ENCODE measurements at regions not wholly inside any gene's neighbourhood (a gene's known extent, or its start where the extent isn't known, plus 50 kb on each side); places are given as distances from the start of the nearest gene placed in this dataset.
"Not testable (repeated sequence)": the region's sequence is repeated elsewhere in the genome, so short reads cannot be mapped to it uniquely, and the experiment has no call there.

DNA sequence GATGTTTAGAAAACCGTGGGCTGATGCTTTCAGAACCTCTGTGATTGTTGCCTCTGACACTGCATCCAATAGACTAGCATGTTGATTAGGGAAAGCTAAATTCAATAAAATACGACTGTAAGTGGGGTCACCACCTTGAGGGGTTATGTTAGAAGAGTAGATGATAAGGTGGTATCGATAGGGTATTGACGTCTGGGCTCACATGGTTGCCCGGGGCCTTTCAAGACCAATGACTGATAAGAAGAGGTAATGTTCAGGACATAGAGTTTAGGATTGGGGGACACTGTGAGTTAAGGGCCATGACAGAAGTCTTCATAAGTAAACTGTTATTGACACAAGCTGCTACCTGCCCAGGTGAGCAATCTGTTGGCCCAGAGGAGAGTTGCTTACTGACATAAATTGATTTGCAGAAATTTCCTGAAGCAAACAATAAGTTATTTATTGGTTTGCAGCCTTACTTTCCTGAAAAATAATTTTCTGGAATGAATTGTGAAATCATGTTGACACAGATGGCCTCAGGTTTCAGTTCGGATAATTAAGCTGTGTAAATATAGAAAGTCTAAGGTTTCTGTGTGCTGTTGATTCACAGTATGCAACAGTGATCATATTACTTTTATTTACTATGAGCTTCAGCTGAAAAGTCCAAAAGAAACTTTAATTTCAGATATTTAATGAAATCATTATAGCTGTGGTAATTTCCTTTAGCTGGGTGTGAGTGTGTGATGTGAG, 289.9 kb upstream of the PRSS16 start:
- DNase-seq: peak; percentile 0

DNA sequence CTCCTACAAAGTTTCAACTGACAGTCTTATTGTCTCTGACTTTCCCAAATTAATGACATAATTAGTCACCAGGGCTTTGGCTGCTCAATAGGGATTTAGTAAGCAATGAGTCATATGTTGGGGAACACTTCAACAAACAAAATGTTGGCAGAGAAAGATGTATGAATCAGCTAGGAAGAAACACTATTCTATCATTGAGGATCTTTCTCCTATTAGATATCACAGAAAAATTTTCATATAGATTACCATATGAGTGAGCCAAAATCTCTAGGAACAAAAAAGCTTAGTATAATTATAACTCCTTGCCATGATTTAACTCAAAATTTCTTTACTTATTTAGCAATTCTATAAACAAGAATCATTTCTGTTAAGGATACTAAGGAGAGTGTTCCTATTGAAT, 286.3 kb upstream of the PRSS16 start:
- DNase-seq: not testable (repeated sequence)

DNA sequence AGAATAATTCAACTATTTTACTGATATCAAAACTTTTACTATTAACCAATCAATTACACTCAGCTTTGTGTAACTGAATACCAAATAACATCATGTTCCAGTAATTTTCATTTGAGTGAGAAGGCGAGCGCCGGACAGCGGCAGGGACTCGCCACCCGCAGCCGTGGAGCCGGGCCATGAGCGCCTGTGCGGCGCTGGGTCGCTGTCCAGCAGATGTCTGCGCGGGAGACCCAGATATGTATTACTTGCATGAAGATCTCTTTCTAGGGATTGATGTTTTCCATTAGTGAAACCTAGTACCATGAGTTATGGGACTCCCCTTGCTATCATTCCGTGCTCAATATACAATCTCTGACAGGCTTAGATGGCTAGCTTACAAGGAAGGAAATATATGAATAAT, 245.1 kb upstream of the PRSS16 start:
- no peak for DNase-seq

DNA sequence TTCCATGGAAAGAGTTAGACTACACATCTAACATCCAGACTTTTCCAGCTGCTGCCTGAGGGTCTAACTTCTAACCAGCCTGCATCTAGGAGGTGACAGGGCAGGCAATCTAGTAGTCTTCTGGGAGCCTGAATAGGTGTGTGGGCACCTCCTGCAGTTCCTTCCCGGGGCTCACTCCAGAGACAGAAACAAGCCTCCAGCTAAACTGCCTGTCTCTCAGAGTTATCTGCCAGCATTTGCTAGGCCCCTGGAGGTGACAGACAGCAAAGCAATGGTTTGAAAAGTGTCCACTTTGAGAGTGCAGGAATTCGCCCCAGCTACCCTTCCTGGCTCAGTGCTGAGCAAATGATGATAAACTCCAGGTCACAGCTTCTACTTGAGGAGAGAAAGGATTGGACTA, 240.5 kb upstream of the PRSS16 start:
- no peak for DNase-seq

DNA sequence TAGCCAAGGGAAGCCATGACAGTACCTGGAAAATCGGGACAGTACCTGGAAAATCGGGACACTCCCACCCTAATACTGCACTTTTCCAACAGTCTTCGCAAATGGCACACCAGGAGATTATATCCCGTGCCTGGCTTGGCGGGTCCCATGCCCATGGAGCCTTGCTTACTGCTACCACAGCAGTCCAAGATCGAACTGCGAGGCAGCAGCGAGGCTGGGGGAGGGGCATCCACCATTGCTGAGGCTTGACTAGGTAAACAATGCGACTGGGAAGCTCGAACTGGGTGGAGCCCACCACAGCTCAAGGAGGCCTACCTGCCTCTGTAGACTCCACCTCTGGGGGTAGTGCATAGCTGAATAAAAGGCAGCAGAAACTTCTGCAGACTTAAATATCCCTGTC, 238.9 kb upstream of the PRSS16 start:
- DNase-seq: not testable (repeated sequence)

DNA sequence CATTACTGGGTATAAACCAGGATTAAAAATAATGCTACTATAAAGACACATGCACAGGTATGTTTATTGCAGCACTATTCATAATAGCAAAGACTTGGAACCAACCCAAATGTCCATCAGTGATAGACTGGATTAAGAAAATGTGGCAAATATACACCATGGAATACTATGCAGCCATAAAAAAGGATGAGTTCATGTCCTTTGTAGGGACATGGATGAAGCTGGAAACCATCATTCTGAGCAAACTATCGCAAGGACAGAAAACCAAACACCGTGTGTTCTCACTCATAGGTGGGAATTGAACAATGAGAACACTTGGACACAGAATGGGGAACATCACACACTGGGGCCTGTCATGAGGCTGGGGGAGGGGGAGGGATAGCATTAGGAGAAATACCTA, 233.4 kb upstream of the PRSS16 start:
- DNase-seq: not testable (repeated sequence)

DNA sequence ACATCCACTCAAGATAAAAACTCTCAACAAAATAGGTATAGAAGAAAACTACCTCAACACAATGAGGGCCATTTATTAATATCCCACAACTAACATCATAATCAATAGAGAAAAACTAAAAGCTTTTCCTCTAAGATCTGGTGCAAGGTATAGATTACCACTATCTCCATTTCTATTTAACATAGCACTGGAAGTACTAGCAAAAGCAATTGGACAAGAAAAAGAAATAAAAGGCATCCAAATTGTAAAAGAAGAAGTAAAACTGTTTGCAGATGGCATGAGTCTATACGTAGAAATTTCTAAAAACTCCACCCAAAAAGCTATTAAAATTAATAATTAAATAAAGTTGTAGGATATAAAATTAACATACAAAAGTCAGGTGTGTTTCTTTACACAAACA, 230.8 kb upstream of the PRSS16 start:
- no peak for DNase-seq

DNA sequence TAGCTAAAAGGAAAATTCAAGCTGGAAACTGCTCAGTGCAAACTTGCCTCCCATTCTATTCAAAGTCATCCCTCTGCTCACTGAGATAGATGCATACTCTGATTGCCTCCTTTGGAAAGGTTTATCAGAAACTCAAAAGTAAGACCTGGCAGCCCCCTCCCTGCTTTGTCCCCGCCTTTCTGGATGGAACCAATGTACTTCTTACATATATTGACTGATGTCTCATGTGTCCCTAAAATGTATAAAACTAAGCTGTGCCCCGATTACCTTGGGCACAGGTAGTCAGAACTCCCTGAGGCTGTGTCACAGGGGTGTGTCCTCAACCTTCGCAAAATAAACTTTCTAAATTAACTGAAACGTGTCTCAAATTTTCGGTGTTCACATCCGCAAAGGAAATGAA, 229.1 kb upstream of the PRSS16 start:
- not testable (repeated sequence) for DNase-seq

DNA sequence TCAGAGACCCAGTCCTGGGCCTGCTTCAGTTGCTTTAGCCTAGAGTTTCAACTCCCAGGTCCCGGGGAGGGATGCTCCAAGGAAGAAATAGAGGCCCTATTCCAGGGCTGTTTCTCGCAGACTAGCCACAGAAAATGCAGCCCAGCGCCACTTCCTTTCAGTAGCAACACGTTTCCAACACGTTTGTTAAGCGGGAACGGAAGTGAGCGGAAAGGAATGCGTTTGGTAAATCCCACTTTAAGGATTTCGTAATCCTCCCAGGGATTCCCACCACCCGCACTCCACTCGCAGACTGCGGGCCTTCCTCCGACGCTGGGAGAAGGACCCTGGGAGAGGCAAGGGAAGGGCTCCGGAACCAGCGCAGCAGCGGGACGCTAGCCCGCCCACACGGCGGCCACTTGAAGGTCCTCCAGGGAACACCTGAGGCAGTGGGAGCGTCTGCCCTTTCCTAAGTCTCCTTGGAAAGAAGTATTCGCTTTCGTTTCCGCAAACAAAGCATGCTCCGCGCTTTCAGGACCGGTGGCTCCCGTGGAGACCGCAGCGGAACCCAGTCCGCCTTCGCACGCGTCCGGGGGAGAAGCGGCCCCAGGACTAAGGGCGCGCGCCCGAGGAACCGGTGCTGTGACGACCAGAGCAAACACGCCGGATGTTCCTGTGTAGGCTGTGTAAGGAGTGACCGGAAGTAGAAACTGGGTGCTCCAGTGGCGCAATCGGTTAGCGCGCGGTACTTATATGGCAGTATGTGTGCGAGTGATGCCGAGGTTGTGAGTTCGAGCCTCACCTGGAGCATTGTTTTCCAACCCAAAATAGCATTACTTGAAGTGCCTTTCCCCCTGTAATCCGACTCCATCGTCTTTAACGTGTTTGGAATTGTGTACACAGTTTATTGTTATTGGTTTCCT, 227.6 kb upstream of the PRSS16 start:
- peak; percentile 39 for DNase-seq

DNA sequence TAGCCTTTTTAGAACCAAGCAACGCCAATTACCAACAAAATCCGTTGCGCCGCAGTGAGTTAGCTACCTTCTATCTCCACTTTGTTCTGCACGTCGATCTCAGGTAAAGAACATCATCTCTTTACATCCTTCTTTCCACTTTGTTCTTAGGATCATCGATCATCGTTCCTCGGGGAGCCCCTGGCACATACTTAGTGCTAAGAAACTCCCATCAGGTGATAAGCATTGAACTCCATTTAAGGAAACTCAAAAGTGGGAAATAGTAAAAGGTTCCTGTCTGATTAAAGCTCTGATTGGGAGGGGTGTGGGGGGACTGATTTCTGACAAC, 227.0 kb upstream of the PRSS16 start:
- DNase-seq: no peak

DNA sequence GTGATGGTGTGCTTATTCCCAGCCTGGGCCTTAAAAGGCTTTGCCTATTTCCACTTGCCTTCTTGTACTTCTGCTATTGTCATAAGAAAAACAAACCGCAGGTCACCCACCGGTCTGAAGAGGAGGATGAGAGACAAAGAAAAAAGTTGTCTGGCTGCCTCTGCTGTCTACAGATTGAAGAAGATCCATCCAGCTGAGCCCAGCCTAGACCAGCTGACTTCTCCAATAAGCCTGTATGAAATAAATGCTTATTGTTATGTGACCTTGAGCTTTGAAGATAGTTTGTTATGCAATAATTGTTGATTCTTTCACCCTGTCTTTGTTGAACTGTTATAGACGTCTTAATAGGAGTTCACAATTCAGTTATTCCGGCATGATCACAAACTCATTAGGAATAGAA, 223.8 kb upstream of the PRSS16 start:
- no peak for DNase-seq

DNA sequence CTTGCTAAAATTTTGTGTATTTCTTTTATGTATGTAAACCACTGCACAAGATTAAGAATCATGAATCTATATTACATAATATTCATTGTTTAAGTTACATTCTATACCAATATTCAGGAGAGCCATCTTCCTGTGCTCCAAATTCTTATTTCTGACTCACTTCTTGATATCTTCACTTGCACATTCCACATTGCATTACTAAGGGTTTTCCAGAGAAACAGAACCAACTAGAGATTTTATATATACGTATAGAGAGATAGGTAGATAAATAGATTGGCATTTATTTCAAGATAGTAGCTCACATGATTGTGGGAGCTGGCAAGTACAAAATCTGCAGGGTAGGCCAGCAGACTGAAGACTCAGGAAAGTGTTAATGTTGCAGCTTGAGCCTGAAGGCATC, 222.2 kb upstream of the PRSS16 start:
- DNase-seq: no peak

DNA sequence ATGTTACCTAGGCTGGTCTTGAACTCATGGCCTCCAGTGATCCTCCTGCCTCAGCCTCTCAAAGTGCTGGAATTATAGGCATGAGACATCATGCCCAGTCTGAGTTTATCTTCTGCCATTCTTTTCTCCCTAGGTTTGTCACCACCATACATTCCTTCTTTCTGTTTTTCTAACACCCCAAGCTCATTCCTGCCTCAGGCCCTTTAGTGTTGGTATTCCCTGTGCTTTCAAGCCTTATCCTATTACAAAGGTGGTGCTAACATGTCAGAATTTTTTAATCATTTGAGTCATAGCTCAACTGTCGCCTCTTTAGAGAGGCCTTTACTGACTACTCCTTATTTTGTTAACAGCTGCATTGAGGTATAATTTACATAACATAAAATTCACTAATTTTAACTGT, 221.1 kb upstream of the PRSS16 start:
- DNase-seq: no peak

DNA sequence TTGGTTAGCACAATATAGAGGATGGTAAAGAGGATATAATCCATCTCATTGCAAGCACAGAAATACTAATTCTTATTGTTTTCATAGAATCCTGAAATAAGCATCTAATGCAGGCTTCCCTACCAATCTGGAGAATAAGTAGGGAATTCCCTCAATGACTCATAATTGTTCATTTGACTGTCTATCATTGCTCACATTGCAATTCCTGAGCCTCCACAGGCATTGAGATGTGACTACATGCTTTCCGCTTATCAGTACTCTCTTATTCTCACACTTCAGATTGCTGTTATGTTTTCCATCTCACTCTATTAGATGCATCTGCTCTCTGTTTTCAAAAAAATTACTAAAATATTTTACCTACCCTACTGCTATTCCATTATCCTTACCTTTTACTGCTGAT, 216.2 kb upstream of the PRSS16 start:
- DNase-seq: no peak

DNA sequence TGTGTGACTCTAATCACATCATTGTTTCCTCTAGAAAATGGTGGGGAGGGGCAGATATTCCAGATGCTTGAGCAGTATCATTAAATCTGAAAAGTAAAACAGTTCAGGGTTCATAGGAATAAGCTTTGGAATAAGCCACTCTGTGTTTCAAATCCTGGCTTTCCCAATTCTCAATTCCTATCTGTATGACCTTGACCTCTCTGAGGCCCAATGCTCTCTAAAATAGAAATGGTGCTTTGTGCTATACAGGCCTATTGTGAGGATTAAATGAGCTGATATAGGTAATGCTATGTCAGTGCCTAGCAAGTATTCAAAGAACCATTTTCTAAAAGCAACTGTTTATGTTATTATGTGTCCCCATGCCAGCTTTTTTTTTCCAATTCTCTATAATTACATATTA, 209.0 kb upstream of the PRSS16 start:
- no peak for DNase-seq

DNA sequence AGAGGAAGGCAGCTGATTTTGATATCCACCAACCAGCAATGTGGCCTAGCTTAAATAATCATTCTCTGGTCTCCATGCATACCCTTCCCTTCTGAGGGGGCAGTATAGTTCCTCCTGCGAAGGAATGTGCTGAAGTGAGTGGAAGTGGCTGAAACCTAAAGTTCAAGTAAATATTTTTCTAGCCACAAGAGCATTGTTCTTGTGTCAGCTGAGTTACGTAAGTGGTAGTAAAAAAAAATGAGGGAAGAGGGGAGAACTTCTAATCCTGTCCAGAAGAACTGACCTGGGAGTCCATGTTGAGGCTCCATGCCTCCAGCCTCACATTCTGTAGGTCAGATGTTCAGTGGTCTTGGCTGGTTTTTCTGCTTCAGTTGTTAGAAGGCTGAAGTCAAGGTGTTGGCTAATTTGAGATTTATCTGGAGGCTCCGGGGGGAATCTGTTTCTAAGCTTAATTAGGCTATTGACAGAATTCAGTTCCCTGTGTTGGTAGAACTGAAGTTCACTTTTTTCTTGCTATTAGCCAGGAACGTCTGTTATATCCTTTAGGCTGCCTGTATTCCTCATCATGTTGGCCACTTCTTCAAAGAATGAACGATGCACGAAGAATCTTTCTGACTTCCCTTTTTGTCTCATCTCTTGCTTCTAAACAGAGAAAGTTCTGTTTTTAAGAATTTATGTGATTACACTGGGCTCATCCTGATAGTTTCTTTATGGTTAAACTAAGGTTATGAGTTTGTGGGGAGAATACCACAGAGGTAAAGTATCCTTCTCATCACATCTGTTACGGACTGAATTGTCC, 207.1 kb upstream of the PRSS16 start:
- DNase-seq: no peak

DNA sequence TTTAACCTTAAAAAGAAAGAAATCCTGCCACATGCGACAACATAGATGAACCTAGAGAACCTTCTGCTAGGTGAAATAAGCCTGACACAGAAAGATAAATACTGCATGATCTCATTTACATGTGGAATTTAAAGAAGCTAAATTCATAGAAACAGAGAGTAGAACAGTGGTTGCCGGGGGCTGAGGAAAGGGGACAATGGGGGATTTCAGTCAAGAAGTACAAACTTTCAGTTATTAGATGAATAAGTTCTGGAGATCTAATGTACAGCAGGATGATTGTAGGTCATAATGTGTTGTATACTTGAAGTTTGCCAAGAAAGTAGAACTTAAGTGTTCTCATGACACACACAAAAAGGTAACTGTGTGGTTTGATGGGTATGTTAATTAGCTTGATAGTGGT, 204.3 kb upstream of the PRSS16 start:
- DNase-seq: no peak

DNA sequence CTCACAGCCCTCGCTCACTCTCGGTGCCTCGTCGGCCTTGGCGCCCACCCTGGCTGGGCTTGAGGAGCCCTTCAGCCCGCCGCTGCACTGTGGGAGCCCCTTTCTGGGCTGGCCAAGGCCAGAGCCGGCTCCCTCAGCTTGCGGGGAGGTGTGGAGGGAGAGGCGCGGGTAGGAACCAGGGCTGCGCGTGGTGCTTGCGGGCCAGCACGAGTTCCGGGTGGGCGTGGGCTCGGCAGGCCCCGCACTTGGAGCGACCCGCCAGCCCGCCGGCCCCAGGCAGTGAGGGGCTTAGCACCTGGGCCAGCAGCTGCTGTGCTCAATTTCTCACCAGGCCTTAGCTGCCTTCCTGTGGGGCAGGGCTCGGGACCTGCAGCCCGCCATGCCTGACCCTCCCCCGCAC, 202.4 kb upstream of the PRSS16 start:
- DNase-seq: not testable (repeated sequence)

DNA sequence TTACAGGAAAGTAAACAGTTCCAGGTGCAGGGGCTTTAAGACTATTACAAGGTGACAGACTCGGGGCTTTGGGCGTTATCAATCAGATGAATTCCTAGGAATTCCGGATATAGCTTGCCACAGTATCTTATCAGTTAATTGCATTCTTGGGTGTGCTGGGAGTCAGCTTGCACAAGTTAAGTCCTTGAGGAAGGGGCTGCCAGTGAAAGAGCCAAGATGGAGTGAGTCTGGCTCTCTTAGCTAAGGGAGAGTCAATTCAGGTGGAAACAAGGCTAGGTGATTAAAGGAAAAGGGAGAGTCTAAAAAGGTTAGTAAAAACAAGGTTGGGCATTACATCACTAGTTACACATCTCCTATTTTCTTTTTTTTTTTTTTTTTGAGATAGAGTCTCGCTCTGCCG, 199.8 kb upstream of the PRSS16 start:
- not testable (repeated sequence) for DNase-seq

DNA sequence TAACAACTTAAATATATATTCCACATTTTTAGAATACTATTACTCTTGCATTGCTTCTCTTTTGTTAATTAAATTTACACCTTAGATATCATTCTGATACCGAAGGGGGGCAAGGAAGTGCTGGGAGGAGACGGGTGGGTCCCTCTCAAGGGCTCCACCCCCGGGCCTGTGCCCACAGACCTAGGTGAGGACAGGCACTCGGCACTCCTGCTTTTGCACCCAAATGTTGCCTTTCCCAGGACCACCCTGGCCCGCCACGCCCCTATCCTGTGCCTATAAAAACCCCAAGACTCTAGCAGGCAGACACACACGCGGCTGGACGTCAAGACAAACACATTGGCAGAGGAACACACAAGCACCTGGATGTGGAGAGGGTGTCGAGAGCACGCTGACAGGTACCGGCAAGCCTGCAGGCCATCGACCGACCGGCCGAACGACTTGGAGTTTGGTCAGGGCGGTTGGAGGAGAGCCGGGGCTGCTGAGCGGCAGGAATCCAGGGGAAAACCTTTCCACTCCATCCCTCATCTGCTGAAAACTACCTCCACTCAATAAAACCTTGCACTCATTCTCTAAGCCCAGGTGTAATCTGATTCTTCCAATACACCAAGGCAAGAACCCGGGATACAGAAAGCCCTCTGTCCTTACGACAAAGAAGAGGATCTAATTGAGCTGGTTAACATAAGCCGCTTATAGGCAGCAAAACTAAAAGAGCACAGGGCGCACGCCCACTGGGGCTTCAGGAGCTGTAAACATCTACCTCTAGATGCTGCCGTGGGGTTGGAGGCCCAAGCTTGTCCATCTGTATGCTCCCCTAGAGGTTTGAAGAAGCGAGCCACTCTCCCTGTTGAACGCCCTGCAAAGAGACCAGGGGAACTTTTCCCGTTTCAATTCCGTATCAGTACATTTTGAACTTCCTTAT, 197.4 kb upstream of the PRSS16 start:
- no peak for DNase-seq

DNA sequence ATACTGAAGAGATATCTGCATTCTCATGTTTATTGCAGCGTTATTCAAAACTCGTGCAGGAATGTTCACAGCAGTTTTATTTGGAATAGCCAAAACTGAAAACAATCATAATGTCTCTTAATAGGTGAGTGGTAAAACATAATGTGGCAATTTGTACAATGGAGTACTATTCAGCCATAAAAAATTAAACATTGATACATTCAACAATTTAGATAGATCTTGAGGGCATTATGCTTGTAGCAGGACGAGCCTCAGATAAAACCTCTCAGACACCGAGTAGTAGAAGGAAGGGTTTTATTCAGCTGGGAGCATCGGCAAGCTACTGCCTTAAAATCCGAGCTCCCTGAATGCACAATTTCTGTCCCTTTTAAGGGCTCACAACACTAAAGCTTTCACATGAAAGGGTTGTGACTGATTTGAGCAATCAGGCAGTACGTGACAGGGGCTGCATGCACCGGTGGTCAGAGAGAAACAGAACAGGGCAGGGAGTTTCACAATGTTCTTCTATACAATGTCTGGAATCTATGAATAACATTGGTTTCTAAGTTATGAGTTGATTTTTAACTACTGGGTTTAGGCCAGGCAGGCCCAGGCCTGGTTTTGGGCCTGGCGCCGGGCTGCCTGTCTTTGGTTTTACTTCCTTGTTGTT, 195.3 kb upstream of the PRSS16 start:
- DNase-seq: not testable (repeated sequence)

DNA sequence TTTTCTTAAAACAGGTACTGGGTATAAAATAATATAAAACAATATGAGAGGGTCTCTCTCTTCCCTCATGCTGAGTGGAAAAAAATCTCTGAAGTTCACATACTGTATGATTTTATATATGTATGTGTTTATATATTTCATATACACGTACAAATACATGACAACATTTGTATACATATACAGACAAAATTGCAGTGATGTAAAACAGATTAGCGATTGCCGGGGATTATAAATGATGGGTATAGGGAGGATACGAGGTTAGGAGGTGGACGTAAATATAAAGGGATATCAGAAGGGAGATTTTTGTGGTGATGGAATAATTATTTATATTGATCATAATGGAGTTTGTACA, 194.8 kb upstream of the PRSS16 start:
- no peak for DNase-seq

Measured in CD4-positive, alpha-beta T cell treated with Interleukin-6 for 4 hours (primary cell).